Right lobe of liver (tissue), 6 donors: ENCODE measurements at regions not wholly inside any gene's neighbourhood (a gene's known extent, or its start where the extent isn't known, plus 50 kb on each side); places are given as distances from the start of the nearest gene placed in this dataset.

ENCODE experiments used
- ATAC-seq, 4 donors: fragments of 200-7000 bp; cut with Tn5 transposase; one replicate each; pipeline ENCODE4 v1.9.1; 2020; ENCODE audit warnings: mild to moderate bottlenecking in 4 of 4, moderate library complexity in 4 of 4
- DNase-seq, 3 donors: peaks; one replicate each; pipeline ENCODE4 v3.0.0-alpha.2; 2020
- H3K27ac ChIP-seq, 3 donors: fragments of 200-600 bp; one replicate each; pipeline ENCODE4 v1.8.0; 2022
- H3K27me3 ChIP-seq, 2 donors: fragments of 200-600 bp; one replicate each; pipeline ENCODE4 v1.8.0; 2022
- H3K36me3 ChIP-seq, 4 donors: fragments of 200-600 bp; sonication (generic) in 1 of 4; one replicate each; pipeline versions ENCODE4 v1.5.1 to v1.8.0; 2017 to 2022; ENCODE audit warnings: control low read depth in 1 of 4
- H3K4me1 ChIP-seq, 4 donors: fragments of 200-600 bp; sonication (generic) in 1 of 4; one replicate each; pipeline versions ENCODE4 v1.5.1 to v1.8.0; 2017 to 2022; ENCODE audit warnings: control low read depth in 1 of 4
- H3K4me3 ChIP-seq, 3 donors: fragments of 200-600 bp; one replicate each; pipeline ENCODE4 v1.8.0; 2022
- H3K9me3 ChIP-seq, 4 donors: fragments of 200-600 bp; sonication (generic) in 1 of 4; one replicate each; pipeline versions ENCODE4 v1.5.1 to v1.8.0; 2017 to 2022; ENCODE audit warnings: control low read depth in 1 of 4
- CTCF ChIP-seq, 4 donors: fragments of 200-600 bp in 3 of 4; fragments of 450-650 bp in 1 of 4; IDR thresholded peaks; one replicate each; pipeline versions ENCODE4 v1.5.1 to v1.8.0; 2016 to 2022; ENCODE audit warnings: antibody characterized with exemption in 4 of 4, mild to moderate bottlenecking in 2 of 4
- POLR2A ChIP-seq: fragments of 450-650 bp; IDR thresholded peaks from one replicate; pipeline ENCODE4 v1.6.1; 2017; ENCODE audit warnings: antibody characterized with exemption, mild to moderate bottlenecking
- WGBS: methylation state at CpG from one replicate; pipeline ENCODE4 v1.1.6; 2018; ENCODE audit warnings: low coverage, low lambda C conversion rate; ENCODE audit not compliant: insufficient coverage; ENCODE audit errors: missing lambda C conversion rate; 5-methylcytosine and 5-hydroxymethylcytosine counted together
- intact Hi-C, 2 donors: fragments of 100-400 bp; cut with DNase I; formaldehyde crosslinking; loops; one replicate each; pipeline versions ENCODE4 v1.11.2 to v1.14.1; 2022
- donor health status: DM: no; HTN: yes; CAD: no.
- donor health status: DM: no; HTN: no; CAD: no.
- donor health status: DM: no; HTN: no; CAD: no.
- donor health status: DM: no; HTN: yes; CAD: no.
- donor health status: DM: no; HTN: yes; CAD: no.

- Histone ChIP-seq H3K27me3 (no peaks in the 10 kb centered on the region), H3K4me3 (no peak overlapping the region), H3K4me1 (no peaks in the 10 kb centered on the region), H3K27ac (no peak overlapping the region), H3K36me3 (no peaks in the 10 kb centered on the region), H3K9me3 (no peaks in the 10 kb centered on the region)
- DNase-seq = no peak
- TF ChIP-seq CTCF (IDR thresholded peaks at IDR 0.05) = no peak
- TF ChIP-seq POLR2A = no peak
- 19% methylated on average over 2 of the region's 2 CpGs for WGBS
- intact Hi-C loops = no loop called here
- no peak for ATAC-seq
Measured at GRCh38 chr2:122478771-122479170, 723.3 kb downstream of the TSN start.

- Histone ChIP-seq H3K36me3 (no peaks in the 10 kb centered on the region), H3K27ac (no peak overlapping the region), H3K9me3 (no peaks in the 10 kb centered on the region), H3K27me3 (no peaks in the 10 kb centered on the region), H3K4me1 (no peaks in the 10 kb centered on the region), H3K4me3 (no peak overlapping the region)
- intact Hi-C loops = no loop called here
- DNase-seq = no peak
- TF ChIP-seq CTCF (IDR thresholded peaks at IDR 0.05) = no peak
- TF ChIP-seq POLR2A = no peak
- 54% methylated on average over 5 of the region's 6 CpGs for WGBS
- ATAC-seq = no peak
Measured at GRCh38 chr2:122480501-122481243, 725.2 kb downstream of the TSN start.

GRCh38 chr2:122481244-122481622, 725.8 kb downstream of the TSN start:
- H3K36me3 ChIP-seq = no peaks in the 10 kb centered on the region
- no peaks in the 10 kb centered on the region for H3K4me1 ChIP-seq
- TF ChIP-seq POLR2A = no peak
- TF ChIP-seq CTCF (IDR thresholded peaks at IDR 0.05) = no peak
- H3K9me3 ChIP-seq = no peaks in the 10 kb centered on the region
- ATAC-seq = no peak
- no peak overlapping the region for H3K4me3 ChIP-seq
- intact Hi-C loops = no loop called here
- WGBS = 94% methylated on average over 2 of the region's 2 CpGs
- no peaks in the 10 kb centered on the region for H3K27me3 ChIP-seq
- H3K27ac ChIP-seq = no peak overlapping the region
- no peak for DNase-seq

GRCh38 chr2:122481717-122482116, 726.3 kb downstream of the TSN start:
- no peak for DNase-seq
- H3K4me1 ChIP-seq = no peaks in the 10 kb centered on the region
- intact Hi-C loops = no loop called here
- H3K9me3 ChIP-seq = no peaks in the 10 kb centered on the region
- no peak overlapping the region for H3K4me3 ChIP-seq
- no peak for ATAC-seq
- H3K36me3 ChIP-seq = no peaks in the 10 kb centered on the region
- TF ChIP-seq CTCF (IDR thresholded peaks at IDR 0.05) = no peak
- no peak for TF ChIP-seq POLR2A
- H3K27me3 ChIP-seq = no peaks in the 10 kb centered on the region
- H3K27ac ChIP-seq = no peak overlapping the region

GRCh38 chr2:122486086-122486485, 730.6 kb downstream of the TSN start:
- ATAC-seq = no peak
- 59% methylated on average over 2 of the region's 2 CpGs for WGBS
- no peaks in the 10 kb centered on the region for H3K4me1 ChIP-seq
- H3K9me3 ChIP-seq = no peaks in the 10 kb centered on the region
- no peaks in the 10 kb centered on the region for H3K36me3 ChIP-seq
- TF ChIP-seq POLR2A = no peak
- no peak for TF ChIP-seq CTCF (IDR thresholded peaks at IDR 0.05)
- DNase-seq = no peak
- no peak overlapping the region for H3K27ac ChIP-seq
- intact Hi-C loops = no loop called here
- H3K27me3 ChIP-seq = no peaks in the 10 kb centered on the region
- H3K4me3 ChIP-seq = no peak overlapping the region
